ENCODE measurements at regions not wholly inside any gene's neighbourhood (a gene's known extent, or its start where the extent isn't known, plus 50 kb on each side); places are given as distances from the start of the nearest gene placed in this dataset.

DNA sequence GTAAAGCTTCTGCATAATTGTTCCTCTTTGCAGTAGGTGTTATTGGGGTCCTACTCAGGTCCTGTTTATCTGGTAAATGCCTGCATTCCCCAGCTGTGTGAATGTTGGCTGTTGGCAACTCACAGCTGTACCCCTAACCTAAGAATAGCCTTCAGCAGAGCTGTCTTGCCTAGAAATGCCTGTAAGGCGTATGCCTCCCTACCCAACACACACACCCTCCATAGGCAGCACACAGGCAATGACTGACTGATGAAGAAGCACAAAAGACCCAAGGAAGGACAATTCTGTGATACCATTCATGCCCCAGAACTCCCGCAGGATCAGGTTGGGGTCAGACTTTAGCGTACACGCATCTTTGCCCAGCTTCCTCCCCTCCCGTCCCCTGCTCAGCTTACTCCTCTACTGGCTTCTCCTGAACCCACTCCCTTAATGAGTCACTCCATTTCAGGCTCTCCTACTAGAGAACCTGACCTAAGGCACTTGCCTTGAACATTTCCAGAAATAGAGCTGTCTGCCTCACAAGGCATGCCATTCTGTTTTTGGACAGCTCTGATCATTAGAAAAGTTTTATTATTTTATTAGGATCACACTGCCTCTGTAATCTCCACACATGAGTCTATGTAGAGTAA is 99.2 kb upstream of the PIK3CG start:
- no peaks in the 10 kb centered on the region for H3K9me3 Mint-ChIP-seq (ENCODE audit: low read depth)
- H3K4me3 Mint-ChIP-seq (ENCODE audit: low read depth): no peak overlapping the region
- DNase-seq (ENCODE audit: low spot score, unreplicated experiment): no peak
- no peaks in the 10 kb centered on the region for H3K36me3 Mint-ChIP-seq (ENCODE audit: insufficient read depth)
- TF ChIP-seq, protein P1, sequence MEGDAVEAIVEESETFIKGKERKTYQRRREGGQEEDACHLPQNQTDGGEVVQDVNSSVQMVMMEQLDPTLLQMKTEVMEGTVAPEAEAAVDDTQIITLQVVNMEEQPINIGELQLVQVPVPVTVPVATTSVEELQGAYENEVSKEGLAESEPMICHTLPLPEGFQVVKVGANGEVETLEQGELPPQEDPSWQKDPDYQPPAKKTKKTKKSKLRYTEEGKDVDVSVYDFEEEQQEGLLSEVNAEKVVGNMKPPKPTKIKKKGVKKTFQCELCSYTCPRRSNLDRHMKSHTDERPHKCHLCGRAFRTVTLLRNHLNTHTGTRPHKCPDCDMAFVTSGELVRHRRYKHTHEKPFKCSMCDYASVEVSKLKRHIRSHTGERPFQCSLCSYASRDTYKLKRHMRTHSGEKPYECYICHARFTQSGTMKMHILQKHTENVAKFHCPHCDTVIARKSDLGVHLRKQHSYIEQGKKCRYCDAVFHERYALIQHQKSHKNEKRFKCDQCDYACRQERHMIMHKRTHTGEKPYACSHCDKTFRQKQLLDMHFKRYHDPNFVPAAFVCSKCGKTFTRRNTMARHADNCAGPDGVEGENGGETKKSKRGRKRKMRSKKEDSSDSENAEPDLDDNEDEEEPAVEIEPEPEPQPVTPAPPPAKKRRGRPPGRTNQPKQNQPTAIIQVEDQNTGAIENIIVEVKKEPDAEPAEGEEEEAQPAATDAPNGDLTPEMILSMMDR (IDR thresholded peaks at IDR 0.05; ENCODE audit: unreplicated experiment): no peak
- no peaks in the 10 kb centered on the region for H3K4me1 Mint-ChIP-seq (ENCODE audit: low read depth)
- no peak overlapping the region for H3K27ac Mint-ChIP-seq
- H3K27me3 Mint-ChIP-seq: peaks cover 6% of the 10 kb centered on the region

DNA sequence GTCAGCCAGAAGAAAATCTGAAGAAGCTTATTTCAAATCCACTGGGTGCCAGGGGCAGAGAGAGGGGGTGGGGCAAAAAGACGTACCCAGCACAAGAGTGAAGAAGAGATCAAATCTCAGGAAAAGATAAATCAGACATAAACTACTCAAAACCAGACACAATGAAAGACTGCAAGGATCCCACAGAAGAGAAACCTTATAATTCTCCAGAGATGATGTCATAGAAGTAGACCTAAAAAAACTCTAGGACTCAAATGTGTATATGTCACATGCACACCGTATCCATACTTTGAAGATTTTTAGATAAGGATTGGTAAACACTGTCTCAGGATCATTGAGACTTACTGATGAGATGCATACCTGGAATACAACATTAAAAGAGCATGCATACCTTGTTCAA is 98.5 kb upstream of the PIK3CG start:
- Mint-ChIP-seq H3K27ac (no peak overlapping the region), H3K9me3 (ENCODE audit: low read depth) (no peaks in the 10 kb centered on the region), H3K36me3 (ENCODE audit: insufficient read depth) (no peaks in the 10 kb centered on the region), H3K27me3 (peaks cover 6% of the 10 kb centered on the region), H3K4me1 (ENCODE audit: low read depth) (no peaks in the 10 kb centered on the region), H3K4me3 (ENCODE audit: low read depth) (no peak overlapping the region)
- TF ChIP-seq, protein P1 (IDR thresholded peaks at IDR 0.05; ENCODE audit: unreplicated experiment): no peak
- no peak for DNase-seq (ENCODE audit: low spot score, unreplicated experiment)

DNA sequence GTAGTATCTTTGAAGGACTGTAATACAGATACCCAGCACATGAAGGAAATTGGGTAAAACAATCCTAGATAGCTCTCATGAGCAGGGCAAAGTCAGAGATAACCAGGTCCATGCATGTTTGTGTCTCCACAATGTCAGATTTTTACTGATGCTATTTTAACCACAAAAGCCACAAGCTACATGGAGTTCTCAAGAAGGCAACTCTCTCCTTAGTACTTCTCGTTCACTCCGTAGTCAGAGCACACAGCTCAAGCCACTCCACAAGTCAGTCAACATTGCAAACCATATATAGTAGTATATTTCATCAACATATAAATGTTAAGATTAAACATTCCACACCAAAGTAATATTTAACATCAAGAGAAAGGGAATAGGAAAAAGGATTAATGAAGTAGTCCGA is 98.0 kb upstream of the PIK3CG start:
- H3K36me3 Mint-ChIP-seq (ENCODE audit: insufficient read depth): no peaks in the 10 kb centered on the region
- H3K4me3 Mint-ChIP-seq (ENCODE audit: low read depth): no peak overlapping the region

DNA sequence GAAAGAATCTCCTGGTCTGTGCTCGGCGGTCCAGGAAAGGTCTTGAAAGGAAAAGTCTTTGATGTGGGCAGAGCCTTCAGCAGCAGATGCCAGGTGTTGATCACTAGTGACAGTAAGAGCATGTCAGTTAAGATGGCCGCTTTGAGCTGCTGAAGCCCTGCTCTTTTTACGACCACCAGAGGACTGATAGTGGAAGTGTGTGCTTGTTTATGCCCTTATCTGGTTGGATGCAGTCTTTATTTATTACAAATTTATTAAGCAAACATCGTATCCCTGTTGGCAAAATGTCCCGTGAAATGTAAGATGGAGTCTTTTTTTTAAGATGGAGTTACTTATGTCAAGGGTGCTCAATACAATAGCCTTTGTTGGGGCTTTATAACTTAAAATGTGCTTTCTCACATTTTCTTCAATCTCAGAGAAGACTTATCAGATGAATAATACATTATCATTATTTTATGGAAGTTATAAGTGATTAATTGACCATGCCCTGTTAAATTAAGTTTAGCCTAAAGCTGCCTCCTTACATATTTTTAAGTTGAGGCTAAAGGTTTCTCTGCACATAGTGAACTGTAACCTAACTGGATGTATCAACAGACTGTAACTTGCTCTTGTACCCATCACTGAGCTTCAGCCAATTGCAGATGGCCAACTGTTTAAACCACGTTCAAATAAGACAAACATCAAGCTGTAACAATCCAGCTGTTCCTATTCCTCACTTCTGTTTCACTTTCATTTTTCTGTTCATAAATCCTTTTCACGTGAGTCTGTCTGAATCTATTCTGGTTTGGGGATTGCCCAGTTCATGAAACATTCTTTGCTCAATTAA is 97.4 kb upstream of the PIK3CG start:
- TF ChIP-seq, protein P1 (IDR thresholded peaks at IDR 0.05; ENCODE audit: unreplicated experiment): no peak
- Mint-ChIP-seq H3K9me3 (ENCODE audit: low read depth) (no peaks in the 10 kb centered on the region), H3K36me3 (ENCODE audit: insufficient read depth) (no peaks in the 10 kb centered on the region), H3K4me3 (ENCODE audit: low read depth) (no peak overlapping the region), H3K27ac (no peak overlapping the region), H3K4me1 (ENCODE audit: low read depth) (no peaks in the 10 kb centered on the region), H3K27me3 (peaks cover 6% of the 10 kb centered on the region)
- DNase-seq (ENCODE audit: low spot score, unreplicated experiment): no peak

More for the DNA sequence above, 98.0 kb upstream of the PIK3CG start:
- Mint-ChIP-seq H3K27me3 (peaks cover 6% of the 10 kb centered on the region), H3K4me1 (ENCODE audit: low read depth) (no peaks in the 10 kb centered on the region), H3K27ac (no peak overlapping the region), H3K9me3 (ENCODE audit: low read depth) (no peaks in the 10 kb centered on the region)
- no peak for DNase-seq (ENCODE audit: low spot score, unreplicated experiment)
- TF ChIP-seq, protein P1 (IDR thresholded peaks at IDR 0.05; ENCODE audit: unreplicated experiment): no peak

DNA sequence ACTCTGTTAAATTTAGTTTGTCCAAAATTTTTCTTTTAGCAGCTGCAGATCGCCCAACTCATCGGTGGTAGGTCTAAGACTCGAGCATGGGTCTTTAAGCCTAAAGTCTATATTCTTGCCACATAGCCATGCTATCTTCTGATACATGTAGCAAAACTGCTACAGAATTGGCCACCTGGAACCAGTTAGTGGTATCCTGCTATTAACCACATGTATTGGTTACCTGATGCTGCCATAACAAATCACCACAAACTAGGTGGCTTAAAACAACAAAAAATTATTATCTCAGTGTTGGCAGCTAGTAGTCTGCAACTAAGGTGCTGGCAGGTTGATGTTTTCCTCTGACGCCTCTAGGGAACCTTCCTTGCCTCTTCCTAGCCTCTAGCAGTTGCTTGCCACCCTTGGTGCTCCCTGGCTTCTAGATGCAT is 96.7 kb upstream of the PIK3CG start:
- H3K4me3 Mint-ChIP-seq (ENCODE audit: low read depth): no peak overlapping the region
- H3K9me3 Mint-ChIP-seq (ENCODE audit: low read depth): no peaks in the 10 kb centered on the region
- TF ChIP-seq, protein P1 (IDR thresholded peaks at IDR 0.05; ENCODE audit: unreplicated experiment): no peak
- H3K36me3 Mint-ChIP-seq (ENCODE audit: insufficient read depth): no peaks in the 10 kb centered on the region
- DNase-seq (ENCODE audit: low spot score, unreplicated experiment): no peak
- H3K27me3 Mint-ChIP-seq: peaks cover 6% of the 10 kb centered on the region
- no peak overlapping the region for H3K27ac Mint-ChIP-seq
- H3K4me1 Mint-ChIP-seq (ENCODE audit: low read depth): no peaks in the 10 kb centered on the region
